IMR-90 (cell line): ENCODE measurements at regions not wholly inside any gene's neighbourhood (a gene's known extent, or its start where the extent isn't known, plus 50 kb on each side); places are given as distances from the start of the nearest gene placed in this dataset.

ENCODE experiments used
- BHLHE40 ChIP-seq: fragments of 150-350 bp; IDR thresholded peaks from 2 replicates; pipeline ENCODE4 v1.6.1; 2016; ENCODE audit warnings: mild to moderate bottlenecking, low read depth, low read length
- CHD1 ChIP-seq: IDR thresholded peaks from 2 replicates; pipeline ENCODE4 v1.6.1; 2012; ENCODE audit warnings: low read depth, low read length, improper control_type of control experiment
- FOS ChIP-seq: fragments of 150-350 bp; IDR thresholded peaks from 2 replicates; pipeline ENCODE4 v1.6.1; 2016; ENCODE audit warnings: low read depth, low read length
- MAFK ChIP-seq: IDR thresholded peaks from 2 replicates; pipeline ENCODE4 v1.6.1; 2012; ENCODE audit warnings: low read depth, low read length, improper control_type of control experiment
- MAZ ChIP-seq: IDR thresholded peaks from 2 replicates; pipeline ENCODE4 v1.6.1; 2012; ENCODE audit warnings: low read depth, mild to moderate bottlenecking, low read length, improper control_type of control experiment, moderate library complexity, borderline replicate concordance
- NFE2L2 ChIP-seq: fragments of 150-350 bp; IDR thresholded peaks from 2 replicates; pipeline ENCODE4 v1.6.1; 2016; ENCODE audit warnings: low read depth, mild to moderate bottlenecking, low read length
- POLR2A ChIP-seq: IDR thresholded peaks from 2 replicates; pipeline ENCODE4 v1.6.1; 2012; ENCODE audit warnings: mild to moderate bottlenecking, low read depth, low read length
- RAD21 ChIP-seq: IDR thresholded peaks from 2 replicates; pipeline ENCODE4 v1.6.1; 2012; ENCODE audit warnings: low read length, improper control_type of control experiment
- RCOR1 ChIP-seq: IDR thresholded peaks from 2 replicates; pipeline ENCODE4 v1.6.1; 2012; ENCODE audit warnings: mild to moderate bottlenecking, low read length, improper control_type of control experiment; ENCODE audit not compliant: insufficient replicate concordance
- SMC3 ChIP-seq: fragments of 150-350 bp; IDR thresholded peaks from 2 replicates; pipeline ENCODE4 v1.6.1; 2016; ENCODE audit warnings: low read depth, mild to moderate bottlenecking, antibody characterized with exemption, low read length, moderate library complexity
- TF ChIP-seq, protein P1 (sequence below): conservative IDR thresholded peaks from 2 replicates; pipeline ENCODE4 v1.5.1; 2012; ENCODE audit warnings: mild to moderate bottlenecking, low read depth, low read length, improper control_type of control experiment
- TF ChIP-seq, protein P2 (sequence below): fragments of 150-350 bp; IDR thresholded peaks from 2 replicates; pipeline ENCODE4 v1.6.1; 2016; ENCODE audit warnings: low read depth, mild to moderate bottlenecking, low read length, moderate library complexity, borderline replicate concordance
- TF ChIP-seq, protein P3 (sequence below): fragments of 150-350 bp; IDR thresholded peaks from 2 replicates; pipeline ENCODE4 v1.6.1; 2017; ENCODE audit warnings: mild to moderate bottlenecking, antibody characterized with exemption, low read length, low read depth

GRCh38 chr12:5165296-5165970, 121.8 kb downstream of the KCNA5 start:
- TF ChIP-seq, protein P1, sequence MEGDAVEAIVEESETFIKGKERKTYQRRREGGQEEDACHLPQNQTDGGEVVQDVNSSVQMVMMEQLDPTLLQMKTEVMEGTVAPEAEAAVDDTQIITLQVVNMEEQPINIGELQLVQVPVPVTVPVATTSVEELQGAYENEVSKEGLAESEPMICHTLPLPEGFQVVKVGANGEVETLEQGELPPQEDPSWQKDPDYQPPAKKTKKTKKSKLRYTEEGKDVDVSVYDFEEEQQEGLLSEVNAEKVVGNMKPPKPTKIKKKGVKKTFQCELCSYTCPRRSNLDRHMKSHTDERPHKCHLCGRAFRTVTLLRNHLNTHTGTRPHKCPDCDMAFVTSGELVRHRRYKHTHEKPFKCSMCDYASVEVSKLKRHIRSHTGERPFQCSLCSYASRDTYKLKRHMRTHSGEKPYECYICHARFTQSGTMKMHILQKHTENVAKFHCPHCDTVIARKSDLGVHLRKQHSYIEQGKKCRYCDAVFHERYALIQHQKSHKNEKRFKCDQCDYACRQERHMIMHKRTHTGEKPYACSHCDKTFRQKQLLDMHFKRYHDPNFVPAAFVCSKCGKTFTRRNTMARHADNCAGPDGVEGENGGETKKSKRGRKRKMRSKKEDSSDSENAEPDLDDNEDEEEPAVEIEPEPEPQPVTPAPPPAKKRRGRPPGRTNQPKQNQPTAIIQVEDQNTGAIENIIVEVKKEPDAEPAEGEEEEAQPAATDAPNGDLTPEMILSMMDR: no peak
- no peak for TF ChIP-seq FOS
- no peak for TF ChIP-seq SMC3
- no peak for TF ChIP-seq BHLHE40
- TF ChIP-seq RAD21: no peak
- TF ChIP-seq POLR2A: no peak
- TF ChIP-seq, protein P2, sequence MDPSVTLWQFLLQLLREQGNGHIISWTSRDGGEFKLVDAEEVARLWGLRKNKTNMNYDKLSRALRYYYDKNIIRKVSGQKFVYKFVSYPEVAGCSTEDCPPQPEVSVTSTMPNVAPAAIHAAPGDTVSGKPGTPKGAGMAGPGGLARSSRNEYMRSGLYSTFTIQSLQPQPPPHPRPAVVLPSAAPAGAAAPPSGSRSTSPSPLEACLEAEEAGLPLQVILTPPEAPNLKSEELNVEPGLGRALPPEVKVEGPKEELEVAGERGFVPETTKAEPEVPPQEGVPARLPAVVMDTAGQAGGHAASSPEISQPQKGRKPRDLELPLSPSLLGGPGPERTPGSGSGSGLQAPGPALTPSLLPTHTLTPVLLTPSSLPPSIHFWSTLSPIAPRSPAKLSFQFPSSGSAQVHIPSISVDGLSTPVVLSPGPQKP: no peak
- no peak for TF ChIP-seq RCOR1
- TF ChIP-seq MAFK: no peak
- TF ChIP-seq, protein P3, sequence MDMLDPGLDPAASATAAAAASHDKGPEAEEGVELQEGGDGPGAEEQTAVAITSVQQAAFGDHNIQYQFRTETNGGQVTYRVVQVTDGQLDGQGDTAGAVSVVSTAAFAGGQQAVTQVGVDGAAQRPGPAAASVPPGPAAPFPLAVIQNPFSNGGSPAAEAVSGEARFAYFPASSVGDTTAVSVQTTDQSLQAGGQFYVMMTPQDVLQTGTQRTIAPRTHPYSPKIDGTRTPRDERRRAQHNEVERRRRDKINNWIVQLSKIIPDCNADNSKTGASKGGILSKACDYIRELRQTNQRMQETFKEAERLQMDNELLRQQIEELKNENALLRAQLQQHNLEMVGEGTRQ: no peak
- no peak for TF ChIP-seq CHD1
- no peak for TF ChIP-seq MAZ
- TF ChIP-seq NFE2L2: no peak
